HG03378 (cell line): ENCODE measurements at regions not wholly inside any gene's neighbourhood (a gene's known extent, or its start where the extent isn't known, plus 50 kb on each side); places are given as distances from the start of the nearest gene placed in this dataset.
"Not testable (repeated sequence)": the region's sequence is repeated elsewhere in the genome, so short reads cannot be mapped to it uniquely, and the experiment has no call there.

ENCODE experiments used
- ATAC-seq: cut with Tn5 transposase; IDR thresholded peaks from one replicate; pipeline ENCODE4 v1.9.1; 2021; ENCODE audit warnings: mild to moderate bottlenecking, moderate library complexity; ENCODE audit not compliant: unreplicated experiment

DNA sequence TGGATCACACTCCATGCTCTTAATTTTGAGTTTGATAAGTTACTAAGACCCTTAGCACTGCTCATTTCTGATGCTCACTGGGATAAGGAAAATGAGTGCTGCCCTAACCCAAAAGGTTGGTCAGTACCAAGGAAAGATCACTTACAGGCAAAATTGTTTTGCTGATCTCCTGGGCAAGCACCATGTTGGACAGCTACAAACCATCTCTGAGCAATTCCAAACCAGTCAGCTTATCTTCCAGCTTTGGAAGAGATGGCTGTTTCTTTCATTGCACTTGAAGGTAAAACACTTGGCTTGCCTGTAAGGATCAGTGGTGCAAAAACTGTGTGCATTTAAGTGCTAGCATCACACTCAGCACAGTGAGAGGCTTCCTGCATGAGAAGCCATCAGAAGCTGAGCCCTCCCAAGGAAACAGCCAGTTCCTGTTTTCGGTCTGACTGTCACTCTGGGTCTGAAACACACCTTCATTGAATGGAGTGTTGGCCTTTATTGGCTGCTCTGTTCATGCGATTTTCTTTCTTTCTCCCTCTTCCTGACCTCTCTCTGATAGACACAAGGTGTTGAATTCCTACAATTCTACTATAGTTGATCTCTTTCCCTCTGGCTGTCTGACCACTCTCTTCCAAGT lies 126.4 kb upstream of the GHITM start:
- ATAC-seq: peak; percentile 97

DNA sequence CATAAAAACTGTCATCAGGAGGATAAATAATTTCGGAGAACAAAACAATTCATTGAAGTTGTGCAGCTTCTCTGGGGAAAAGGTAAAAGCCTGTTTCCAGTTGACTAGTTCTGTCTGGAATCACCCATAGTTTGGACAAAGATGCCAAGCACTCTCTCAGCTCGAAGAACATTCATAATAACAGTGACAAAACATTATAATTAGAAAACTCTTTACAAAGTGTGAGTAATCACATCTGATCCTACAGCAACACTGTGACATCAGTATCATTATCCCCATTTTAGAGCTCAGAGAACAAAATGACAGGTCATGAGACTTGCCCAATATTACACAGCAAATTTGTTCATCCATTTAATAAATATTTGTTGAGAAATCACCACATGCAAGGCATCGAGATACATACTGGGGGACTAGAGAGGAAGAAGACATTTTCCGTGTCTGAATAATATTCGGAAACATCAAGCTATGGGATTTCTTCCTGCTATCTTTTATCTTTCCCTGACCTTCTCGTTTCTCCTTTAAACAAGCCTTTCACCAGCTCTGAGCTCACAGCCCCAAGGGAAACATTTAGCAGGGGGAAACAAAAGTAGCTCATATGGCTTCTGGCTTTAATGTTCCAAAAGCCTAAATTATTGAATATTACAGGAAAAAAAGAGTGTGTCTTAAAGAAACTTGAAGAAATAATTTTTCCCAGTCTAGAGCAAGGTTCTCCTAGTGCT lies 123.3 kb upstream of the GHITM start:
- no peak for ATAC-seq

DNA sequence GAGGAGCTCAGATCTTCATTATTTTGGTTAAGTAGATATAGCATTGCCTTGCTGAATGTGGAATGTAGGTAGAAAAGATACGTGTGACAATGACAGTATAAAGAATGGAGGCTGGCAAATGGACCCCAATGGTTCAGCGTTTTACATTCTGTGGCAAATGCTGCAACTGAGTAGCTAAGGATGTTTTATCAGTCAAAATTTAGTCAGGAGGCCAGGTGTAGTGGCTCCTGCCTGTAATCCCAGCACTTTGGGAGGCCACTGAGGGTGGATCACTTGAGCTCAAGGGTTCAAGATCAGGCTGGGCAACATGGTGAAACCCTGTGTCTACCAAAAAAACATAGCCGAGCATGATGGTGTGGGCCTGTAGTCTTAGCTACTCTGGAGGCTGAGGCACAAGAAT lies 120.5 kb upstream of the GHITM start:
- ATAC-seq: no peak

DNA sequence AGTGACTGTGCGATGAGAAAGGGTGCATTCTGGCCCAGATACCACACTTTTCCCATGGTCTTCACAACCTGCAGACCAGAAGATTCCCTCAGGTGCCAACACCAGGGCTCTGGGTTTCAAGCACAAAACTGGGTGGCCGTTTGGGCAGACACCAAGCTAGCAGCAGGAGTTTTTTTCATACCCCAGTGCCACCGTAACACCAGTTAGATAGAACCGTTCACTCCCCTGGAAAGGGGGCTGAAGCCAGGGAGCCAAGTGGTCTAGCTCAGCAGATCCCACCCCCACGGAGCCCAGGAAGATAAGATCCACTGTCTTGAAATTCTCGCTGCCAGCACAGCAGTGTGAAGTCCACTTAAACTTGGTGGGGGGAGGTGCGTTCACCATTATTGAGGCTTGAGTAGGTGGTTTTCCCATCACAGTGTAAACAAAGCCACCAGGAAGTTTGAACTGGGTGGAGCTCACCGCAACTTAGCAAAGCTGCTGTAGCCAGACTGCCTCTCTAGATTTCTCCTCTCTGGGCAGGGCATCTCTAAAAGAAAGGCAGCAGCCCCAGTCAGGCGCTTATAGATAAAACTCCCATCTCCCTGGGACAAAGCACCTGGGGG lies 119.4 kb upstream of the GHITM start:
- ATAC-seq: not testable (repeated sequence)

DNA sequence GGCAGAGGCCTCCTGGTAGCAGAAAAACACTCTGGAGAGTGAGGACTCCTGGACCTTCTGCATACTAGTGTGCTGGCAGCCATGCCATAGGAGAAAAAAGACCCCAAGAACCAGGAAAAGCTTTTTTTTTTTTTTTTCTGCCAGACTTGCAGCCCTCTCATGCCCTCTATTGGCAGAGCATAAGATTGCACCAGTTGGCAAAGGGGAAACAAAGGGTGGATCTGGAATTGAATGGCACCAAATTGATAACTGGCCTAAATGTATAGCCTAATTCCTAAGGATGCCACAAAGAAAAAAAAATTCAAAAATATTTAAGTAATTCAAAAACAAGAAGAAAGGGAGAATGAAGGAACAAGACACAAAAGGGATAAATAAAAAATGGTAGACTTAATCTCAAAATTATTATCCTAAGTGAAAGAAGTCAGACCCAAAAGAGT lies 112.5 kb upstream of the GHITM start:
- ATAC-seq: no peak

DNA sequence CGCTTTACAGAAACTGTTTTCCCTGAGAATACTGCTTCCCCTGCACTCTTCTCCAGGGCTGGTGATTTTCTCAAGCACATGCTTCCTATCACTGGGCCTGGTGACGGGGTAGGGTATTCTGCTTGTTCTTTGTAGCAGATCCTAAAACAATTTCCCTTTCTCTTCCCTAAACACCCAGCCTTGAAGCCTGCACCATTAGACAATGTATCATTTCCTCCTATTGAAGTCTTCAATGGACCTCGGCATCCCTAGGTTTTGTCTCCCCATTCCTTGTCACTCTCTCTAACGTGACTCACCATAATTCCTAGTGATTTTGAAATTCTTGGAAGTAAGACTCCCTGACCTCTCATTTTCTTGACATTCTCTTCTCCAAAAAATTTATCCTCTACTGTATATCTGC lies 109.5 kb upstream of the GHITM start:
- ATAC-seq: no peak

DNA sequence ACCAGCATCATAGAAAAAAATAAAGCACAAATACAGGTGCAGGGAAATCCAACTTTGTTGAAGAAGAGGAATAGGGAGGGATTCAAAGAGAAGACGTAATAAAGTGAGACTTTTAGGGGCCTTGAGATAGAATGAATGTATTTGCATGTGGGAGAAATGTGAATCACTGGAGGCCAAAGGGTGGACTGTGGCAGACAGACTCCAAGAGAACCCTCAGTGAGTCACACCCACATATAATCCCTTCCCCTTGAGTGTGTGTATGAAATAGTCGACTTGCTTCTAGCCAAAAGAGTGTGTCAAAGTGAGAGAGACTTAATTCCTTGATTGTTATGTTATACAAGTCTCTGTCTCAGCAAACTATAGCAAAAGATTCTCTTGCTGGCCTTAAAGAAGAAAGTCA lies 101.3 kb upstream of the GHITM start:
- no peak for ATAC-seq

DNA sequence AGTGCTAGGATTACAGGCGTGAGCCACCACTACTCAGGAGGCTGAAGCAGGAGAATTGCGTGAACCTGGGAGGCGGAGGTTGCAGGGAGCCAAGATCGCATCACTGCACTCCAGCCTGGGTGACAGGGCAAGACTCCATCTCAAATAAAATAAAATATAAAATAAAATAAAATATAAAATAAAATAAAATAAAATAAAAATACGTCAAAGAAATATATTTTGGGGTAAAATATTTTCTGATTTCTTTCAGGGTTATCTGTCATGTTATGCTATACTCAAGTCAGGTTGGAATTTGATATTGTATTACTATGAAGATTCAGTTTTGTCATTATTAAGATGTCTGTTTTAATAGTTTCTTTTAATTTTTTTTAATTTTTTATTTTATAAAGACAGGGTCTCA lies 99.4 kb upstream of the GHITM start:
- ATAC-seq: no peak

DNA sequence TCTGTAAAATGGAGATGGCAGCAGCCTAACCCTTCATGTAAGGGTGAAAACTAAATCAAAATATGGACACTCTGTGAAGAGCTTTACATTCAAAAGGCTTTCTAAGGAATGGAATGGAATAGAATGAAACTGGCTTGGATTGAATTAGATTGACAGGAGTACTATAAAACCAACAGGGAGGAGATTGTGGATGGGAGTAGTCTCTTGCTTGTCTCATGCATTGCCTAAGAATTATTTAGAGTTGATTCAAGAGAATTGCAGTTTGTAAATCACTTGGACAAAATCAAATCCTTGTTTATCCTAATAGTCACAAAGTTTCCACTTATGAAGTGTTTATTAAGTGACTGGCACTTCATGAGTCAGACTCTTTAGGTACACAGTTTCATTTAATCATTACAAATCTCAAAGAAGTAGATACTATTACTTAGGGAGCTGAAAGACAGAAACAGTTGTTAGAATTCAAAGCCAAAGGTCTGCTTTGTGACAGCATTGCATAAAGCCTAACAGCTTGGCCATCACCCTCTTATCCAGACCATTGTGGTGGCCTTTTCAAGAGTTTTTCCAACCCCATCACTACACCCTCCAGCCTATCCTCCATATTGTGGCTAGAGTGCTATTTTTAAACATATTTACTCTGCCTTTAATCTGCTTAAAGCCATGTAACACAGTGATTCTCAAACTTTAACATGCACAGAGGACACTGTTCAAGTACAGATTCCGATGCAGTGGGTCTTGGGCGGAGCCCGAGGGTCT lies 91.9 kb upstream of the GHITM start:
- ATAC-seq: no peak

DNA sequence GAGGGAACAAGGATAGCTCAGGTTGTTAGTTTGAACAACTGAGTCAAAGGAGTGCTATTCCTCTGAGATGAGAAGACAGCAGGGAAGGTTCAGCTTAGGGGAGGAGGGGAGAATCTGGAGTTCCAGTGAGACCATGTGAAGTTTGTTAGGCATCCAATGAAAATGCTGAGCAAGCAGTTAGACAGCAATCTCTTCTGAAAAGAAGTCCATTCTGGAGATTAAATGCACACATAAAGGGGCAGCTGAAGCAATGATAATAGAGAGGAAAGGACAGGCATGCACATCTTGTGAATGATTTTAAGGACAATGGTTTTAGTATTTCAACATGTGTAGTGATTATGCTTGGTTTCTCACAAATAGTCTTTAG lies 89.7 kb upstream of the GHITM start:
- ATAC-seq: no peak

DNA sequence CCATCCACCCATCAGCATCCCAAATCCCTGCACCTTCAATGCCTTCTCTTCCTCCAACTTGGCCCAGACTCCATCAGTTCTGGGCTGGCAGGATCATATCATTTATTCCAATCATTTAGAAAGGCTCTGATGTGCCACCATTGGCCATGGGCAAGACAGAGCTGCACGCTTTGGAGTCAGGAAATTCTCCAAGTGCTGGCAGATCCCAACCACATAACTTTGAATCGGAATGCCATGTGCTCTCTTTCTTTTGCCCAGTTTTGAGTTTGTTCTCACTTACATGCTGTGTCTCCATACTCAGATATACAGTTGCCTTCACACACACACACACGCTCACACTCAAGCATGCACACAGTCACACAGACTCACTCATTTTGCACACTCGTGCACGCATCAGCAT lies 85.7 kb upstream of the GHITM start:
- ATAC-seq: no peak

DNA sequence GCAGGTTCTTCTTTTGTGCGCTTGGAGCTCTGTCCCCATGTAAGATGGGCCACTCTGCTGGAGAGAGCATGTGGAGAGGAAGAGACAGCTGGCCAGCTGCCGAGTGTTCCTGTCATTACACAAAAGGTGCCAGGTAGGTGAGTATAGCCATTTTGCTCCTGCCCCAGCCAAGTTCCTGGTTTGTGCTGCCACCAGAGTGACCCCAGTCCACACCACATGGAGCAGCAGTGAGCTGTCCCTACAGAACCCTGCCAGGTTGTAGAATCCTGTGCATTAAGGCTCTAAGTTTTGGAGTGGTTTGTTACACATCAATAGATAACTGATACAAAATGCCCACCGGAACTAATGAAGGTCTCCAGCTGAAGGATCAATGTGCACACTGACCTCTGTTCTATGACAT lies 84.6 kb upstream of the GHITM start:
- ATAC-seq: no peak

DNA sequence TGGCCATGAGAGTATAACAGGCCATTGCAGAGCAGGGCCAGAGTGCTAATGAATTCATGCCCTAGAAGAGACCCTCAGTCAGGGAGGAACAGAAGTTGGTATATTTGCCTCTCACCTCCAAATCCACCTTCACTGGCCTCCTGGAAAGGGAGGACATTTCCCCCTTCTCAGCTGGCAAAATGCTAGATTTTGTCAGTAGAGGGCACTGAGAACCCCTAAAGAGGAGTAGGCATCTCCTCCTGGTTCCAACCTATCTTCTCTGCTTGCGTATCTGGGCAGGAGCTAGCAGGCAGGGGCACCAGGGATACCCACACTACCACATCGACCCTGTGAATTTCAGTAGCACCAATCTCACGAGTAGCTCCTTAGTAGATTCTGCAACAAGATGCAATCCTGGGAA lies 79.8 kb upstream of the GHITM start:
- ATAC-seq: no peak

DNA sequence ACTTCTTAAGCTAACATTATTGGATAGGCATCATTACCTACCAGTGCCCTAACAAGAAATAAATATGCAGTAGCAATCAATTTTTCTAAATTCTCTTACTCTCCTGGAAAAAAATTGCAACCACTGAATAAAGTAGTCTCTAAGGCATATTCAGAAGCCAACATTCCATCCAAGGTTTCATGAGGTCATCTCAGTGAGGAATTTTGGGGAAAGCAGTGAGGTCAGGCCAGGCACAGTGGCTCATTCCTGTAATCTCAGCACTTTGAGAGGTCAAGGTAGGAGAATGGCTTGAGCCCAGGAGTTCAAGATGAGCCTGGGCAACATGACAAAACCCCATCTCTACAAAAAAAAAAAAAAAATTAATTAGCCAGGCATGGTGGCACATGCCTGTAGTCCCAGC lies 75.9 kb upstream of the GHITM start:
- no peak for ATAC-seq

DNA sequence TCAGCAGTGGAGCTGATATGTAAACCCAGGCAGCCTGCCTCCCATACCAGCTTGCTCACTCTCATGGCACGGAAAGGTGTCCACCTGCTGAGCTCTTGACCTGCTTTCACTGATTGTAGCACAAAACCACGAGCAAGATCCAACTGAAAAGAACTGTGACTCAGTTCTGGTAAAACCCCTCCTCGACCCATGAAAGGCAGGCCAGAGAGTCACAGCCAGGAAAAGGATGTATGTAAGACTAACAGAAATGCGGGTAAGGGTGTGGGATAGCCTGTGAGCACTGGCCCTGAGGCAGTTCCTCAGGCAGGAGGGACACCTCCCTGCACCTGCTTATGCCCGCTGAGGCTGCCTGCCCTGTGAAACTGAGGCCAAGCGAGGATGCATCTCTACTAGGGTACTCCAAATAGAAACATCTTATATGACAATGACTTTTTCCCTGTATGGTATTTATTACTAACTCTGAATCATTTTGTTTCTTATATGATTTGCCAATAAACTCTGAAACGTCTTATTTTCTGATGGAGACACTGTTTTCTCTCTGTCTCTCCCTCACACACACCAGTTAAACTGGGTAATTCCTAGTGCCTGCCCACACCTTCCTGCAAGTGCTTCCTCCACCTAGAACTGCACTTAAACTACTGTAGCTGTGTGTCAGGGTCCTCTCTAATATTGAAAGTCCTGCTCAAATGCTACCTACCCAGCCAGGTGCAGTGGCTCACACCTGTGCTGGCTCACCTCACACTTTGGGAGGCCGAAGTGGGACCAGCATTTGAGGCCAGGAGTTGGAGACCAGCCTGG lies 73.3 kb upstream of the GHITM start:
- no peak for ATAC-seq

DNA sequence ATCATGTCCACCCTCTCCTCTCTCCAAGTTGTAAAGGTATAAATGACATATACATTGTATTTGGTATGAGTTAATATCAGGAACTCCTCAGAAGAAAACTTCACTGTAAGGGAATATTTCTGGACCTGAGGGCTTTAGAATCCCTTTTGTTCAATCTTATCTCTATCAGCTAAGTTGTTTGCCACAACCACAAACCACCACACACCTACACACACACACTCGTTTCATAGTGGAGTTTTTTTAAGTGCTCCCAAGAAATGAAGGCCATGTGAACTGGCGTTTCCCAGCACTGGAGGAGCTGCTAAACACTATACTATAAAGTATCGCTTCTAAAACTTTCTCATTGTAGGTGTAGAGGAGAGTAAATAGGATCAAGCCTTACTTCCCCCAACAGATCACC lies 64.8 kb upstream of the GHITM start:
- ATAC-seq: no peak

DNA sequence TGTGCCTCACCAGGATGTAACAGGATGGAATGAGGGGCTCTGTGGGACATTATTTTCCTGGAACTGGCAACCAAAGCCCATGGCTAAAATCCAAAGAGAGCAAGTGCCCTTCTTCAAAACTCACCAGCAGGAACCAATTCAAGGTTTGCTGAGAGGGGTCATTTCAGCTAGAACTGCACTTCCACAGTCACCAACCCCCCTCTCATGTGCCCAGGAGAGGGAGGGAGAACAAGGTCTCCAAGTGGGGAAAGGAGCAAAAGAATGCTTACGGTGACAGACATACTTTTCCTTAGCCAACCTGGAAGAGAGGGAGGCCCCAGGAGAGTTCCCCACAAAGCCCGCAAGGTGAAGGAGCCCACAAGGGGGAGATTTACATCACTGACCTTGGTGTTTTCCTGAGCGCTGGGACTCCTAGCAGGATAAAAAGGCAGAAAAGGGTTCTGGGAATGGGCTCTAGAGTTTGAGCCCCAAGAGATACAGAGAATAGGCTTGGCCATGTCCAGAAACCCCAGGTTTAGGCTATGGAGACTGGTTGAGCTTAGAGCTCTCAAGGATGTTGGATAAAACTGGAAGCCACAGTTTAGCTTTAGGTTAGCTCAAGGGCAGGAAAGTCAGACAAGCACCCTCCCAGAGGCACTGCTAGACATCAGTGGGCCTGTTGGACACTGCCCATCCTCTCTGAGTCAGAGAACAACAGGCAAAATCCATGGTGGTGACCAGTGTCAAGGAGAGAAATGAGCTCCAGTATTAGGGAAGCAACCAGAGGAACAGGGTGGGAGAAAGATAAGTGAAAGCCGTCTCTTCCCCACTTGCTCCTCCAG lies 63.9 kb upstream of the GHITM start:
- no peak for ATAC-seq

DNA sequence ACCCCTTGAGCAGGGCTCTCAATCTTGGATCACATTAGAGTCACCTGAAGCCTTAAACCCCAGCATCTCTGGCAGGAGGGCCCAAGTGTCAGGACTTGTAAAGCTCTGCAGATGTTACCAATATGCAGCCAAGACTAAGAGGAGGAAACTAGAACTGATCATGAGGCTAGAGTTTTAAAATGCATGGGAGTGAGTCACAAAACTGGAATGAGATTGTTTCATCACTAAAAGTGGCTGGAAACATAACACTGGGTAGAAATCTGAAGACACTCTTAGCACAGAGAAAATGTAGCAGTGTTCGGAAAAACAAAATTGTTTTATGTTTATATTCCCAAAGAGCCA lies 63.3 kb upstream of the GHITM start:
- no peak for ATAC-seq

DNA sequence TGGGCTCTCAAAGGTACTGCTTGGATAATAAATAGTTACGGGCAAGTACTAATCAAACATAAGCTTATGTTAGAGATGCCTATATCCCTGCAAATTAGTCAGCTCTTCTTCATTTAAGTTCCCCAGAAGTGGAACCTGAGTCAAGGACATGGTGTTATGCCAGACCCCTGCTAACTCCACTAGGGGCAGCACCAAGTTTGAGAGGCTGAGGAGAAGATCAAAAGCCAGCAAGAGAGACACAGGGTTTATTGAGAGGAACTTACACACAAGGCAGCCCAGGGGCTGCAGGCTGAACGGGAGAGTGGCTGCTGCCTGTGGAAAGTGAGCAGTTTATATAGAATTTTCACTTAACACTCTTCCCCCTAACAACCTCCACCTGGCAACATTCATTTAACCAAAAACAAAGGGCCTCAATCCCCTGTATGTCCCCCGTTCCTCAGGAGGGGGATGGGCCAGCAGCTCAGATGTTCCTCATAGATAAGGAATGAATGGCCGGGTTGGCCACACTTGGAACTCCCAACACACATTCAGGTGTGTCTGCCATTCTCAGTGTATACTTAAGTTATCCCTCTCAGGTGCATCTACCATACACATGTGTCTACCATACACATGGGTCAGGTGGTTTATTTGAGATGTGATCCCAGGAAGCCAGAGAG lies 62.6 kb upstream of the GHITM start:
- ATAC-seq: peak; percentile 72

DNA sequence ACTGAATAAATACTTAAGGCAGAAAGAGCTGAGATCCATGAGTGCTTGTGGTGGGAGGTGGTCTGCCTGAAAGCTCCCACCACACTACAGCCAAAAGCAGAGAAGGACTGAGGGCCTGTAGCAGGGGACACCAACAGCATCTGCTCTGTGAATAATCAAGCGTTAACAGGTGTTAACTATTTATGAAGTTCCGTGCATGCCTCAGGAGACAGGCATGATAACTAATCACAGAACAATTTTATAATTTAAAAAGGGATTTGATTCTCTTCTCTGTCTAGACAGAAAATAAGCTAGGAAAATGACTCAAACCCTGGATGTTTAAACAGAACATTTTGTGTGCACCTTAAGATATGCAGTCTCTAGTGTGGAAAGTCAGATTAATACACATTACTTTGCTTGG lies 61.5 kb upstream of the GHITM start:
- ATAC-seq: no peak
